Psoas muscle (tissue), 7 donors: ENCODE measurements at regions not wholly inside any gene's neighbourhood (a gene's known extent, or its start where the extent isn't known, plus 50 kb on each side); places are given as distances from the start of the nearest gene placed in this dataset.

Experiments
- ATAC-seq, 4 donors: fragments of 200-7000 bp; cut with Tn5 transposase; one replicate each; pipeline ENCODE4 v1.9.1; 2020; ENCODE audit warnings: moderate library complexity in 3 of 4, mild to moderate bottlenecking in 2 of 4
- DNase-seq, 2 donors: peaks; one replicate each; pipeline ENCODE4 v3.0.0-alpha.2; 2020
- H3K27ac ChIP-seq: fragments of 200-600 bp; one replicate; pipeline ENCODE4 v1.8.0; 2022
- H3K27me3 ChIP-seq, 3 donors: fragments of 200-600 bp in 1 of 3; one replicate each; pipeline versions ENCODE4 v1.6.1 to v1.8.0; 2013 to 2022; ENCODE audit warnings: low read length in 2 of 3, mild to moderate bottlenecking in 2 of 3, moderate library complexity in 1 of 3; ENCODE audit not compliant: insufficient read depth in 3 of 3
- H3K36me3 ChIP-seq, 2 donors: fragments of 200-600 bp in 1 of 2; one replicate each; pipeline versions ENCODE4 v1.6.1 to v1.8.0; 2013 to 2022; ENCODE audit warnings: low read depth in 1 of 2, mild to moderate bottlenecking in 1 of 2, moderate library complexity in 1 of 2; ENCODE audit not compliant: insufficient read depth in 1 of 2
- H3K4me1 ChIP-seq: fragments of 200-600 bp; one replicate; pipeline ENCODE4 v1.8.0; 2022
- H3K4me3 ChIP-seq: fragments of 200-600 bp; one replicate; pipeline ENCODE4 v1.8.0; 2022; ENCODE audit warnings: mild to moderate bottlenecking
- H3K9me3 ChIP-seq: fragments of 200-600 bp; one replicate; pipeline ENCODE4 v1.8.0; 2022
- CTCF ChIP-seq: fragments of 200-600 bp; IDR thresholded peaks from one replicate; pipeline ENCODE4 v1.8.0; 2022; ENCODE audit warnings: antibody characterized with exemption
- WGBS, 3 donors: extraction: QIAGEN DNeasy Blood & Tissue Kit; methylation state at CpG; one replicate each; pipeline versions ENCODE4 v1.1.6 to v1.1.7; 2013; 5-methylcytosine and 5-hydroxymethylcytosine counted together
- intact Hi-C, 2 donors: fragments of 100-400 bp; cut with DNase I; formaldehyde crosslinking; loops; one replicate each; pipeline versions ENCODE4 v1.11.0 to v1.14.2; 2022
- donor health status: healthy with polysubstance abuse.
- donor health status: DM: no; HTN: no; CAD: no; lungs with moderate emphysema.
- donor health status: Bipolar disorder and iron deficiency.
- donor health status: healthy.
- donor health status: DM: yes; HTN: yes; CAD: no.
- donor health status: DM: no; HTN: no; CAD: no.
- donor health status: DM: yes; HTN: yes; CAD: no.

- intact Hi-C loops, result no loop called here
- H3K4me3 ChIP-seq, result no peak overlapping the region
- ATAC-seq, result no peak
- no peaks in the 10 kb centered on the region for H3K4me1 ChIP-seq
- no peak for TF ChIP-seq CTCF
- H3K36me3 ChIP-seq, result no peaks in the 10 kb centered on the region
- WGBS, 3 donors, result 64 to 75% (median 66%) methylated on average over 8 of the region's 8 CpGs
- DNase-seq, result no peak
- H3K27me3 ChIP-seq, result no peaks in the 10 kb centered on the region
- H3K27ac ChIP-seq, result no peak overlapping the region
- H3K9me3 ChIP-seq, result no peaks in the 10 kb centered on the region
Observed at GRCh38 chr21:35314857-35315582, 265.9 kb upstream of the RUNX1 start.

- no peak overlapping the region for H3K4me3 ChIP-seq
- H3K36me3 ChIP-seq, result no peaks in the 10 kb centered on the region
- intact Hi-C loops, result no loop called here
- TF ChIP-seq CTCF, result no peak
- WGBS, 3 donors, result 90 to 91% (median 91%) methylated on average over 3 of the region's 3 CpGs
- DNase-seq (no peak), ATAC-seq (no peak)
- no peaks in the 10 kb centered on the region for H3K27me3 ChIP-seq
- no peak overlapping the region for H3K27ac ChIP-seq
- no peaks in the 10 kb centered on the region for H3K4me1 ChIP-seq
- H3K9me3 ChIP-seq, result peaks cover 7% of the 10 kb centered on the region
Observed at GRCh38 chr21:35311985-35312384, 262.9 kb upstream of the RUNX1 start.

- H3K27me3 ChIP-seq, result no peaks in the 10 kb centered on the region
- H3K4me3 ChIP-seq, result no peak overlapping the region
- no peaks in the 10 kb centered on the region for H3K36me3 ChIP-seq
- 81 to 83% (median 82%) methylated on average over 3 of the region's 3 CpGs for WGBS, 3 donors
- no peak overlapping the region for H3K27ac ChIP-seq
- H3K9me3 ChIP-seq, result peaks cover 7% of the 10 kb centered on the region
- TF ChIP-seq CTCF, result no peak
- intact Hi-C loops, result no loop called here
- no peaks in the 10 kb centered on the region for H3K4me1 ChIP-seq
- no peak for DNase-seq
- ATAC-seq, result no peak
Observed at GRCh38 chr21:35309316-35309715, 260.2 kb upstream of the RUNX1 start.

GRCh38 chr21:35303085-35303484 is 254.0 kb upstream of the RUNX1 start:
- Histone ChIP-seq H3K27me3 (no peaks in the 10 kb centered on the region), H3K9me3 (no peaks in the 10 kb centered on the region), H3K27ac (no peak overlapping the region), H3K4me1 (no peaks in the 10 kb centered on the region), H3K36me3 (no peaks in the 10 kb centered on the region), H3K4me3 (no peak overlapping the region)
- DNase-seq (no peak), ATAC-seq (peak; percentile 82 to 93 (median 88))
- intact Hi-C loops, result no loop called here
- WGBS, 3 donors, result 30 to 59% (median 31%) methylated on average over 1 of the region's 1 CpG
- TF ChIP-seq CTCF, result no peak

- no peak for ATAC-seq
- WGBS, 3 donors, result 68 to 78% (median 72%) methylated on average over 3 of the region's 3 CpGs
Observed at GRCh38 chr21:35298757-35299156, 249.7 kb upstream of the RUNX1 start.

More at GRCh38 chr21:35298757-35299156, 249.7 kb upstream of the RUNX1 start:
- intact Hi-C loops, result no loop called here
- Histone ChIP-seq H3K36me3 (no peaks in the 10 kb centered on the region), H3K9me3 (no peaks in the 10 kb centered on the region), H3K27ac (no peak overlapping the region), H3K4me3 (no peak overlapping the region), H3K4me1 (no peaks in the 10 kb centered on the region), H3K27me3 (no peaks in the 10 kb centered on the region)
- TF ChIP-seq CTCF, result no peak
- no peak for DNase-seq
